Natural killer cell (primary cell): ENCODE measurements at regions not wholly inside any gene's neighbourhood (a gene's known extent, or its start where the extent isn't known, plus 50 kb on each side); places are given as distances from the start of the nearest gene placed in this dataset.

Source experiments
- ATAC-seq, 3 donors: fragments of 150-1000 bp in 2 of 3; fragments of 200-7000 bp in 1 of 3; cut with Tn5 transposase; 1 replicate in 1 of 3; 2 replicates in 2 of 3; pipeline ENCODE4 v1.10.0; 2021; ENCODE audit warnings: mild to moderate bottlenecking in 2 of 3, moderate library complexity in 2 of 3
- DNase-seq, 2 donors: peaks; one replicate each; pipeline versions ENCODE4 v3.0.0 to v3.0.0-alpha.2; 2013 to 2021; ENCODE audit warnings: mixed read lengths in 1 of 2
- H3K27ac ChIP-seq: one replicate; pipeline ENCODE4 v1.5.1; 2013; ENCODE audit warnings: mild to moderate bottlenecking, low read length
- H3K27me3 ChIP-seq: one replicate; pipeline ENCODE4 v1.6.1; 2013; ENCODE audit warnings: low read length; ENCODE audit not compliant: control insufficient read depth, insufficient read depth
- H3K36me3 ChIP-seq: one replicate; pipeline ENCODE4 v1.6.1; 2013; ENCODE audit warnings: low read length; ENCODE audit not compliant: control insufficient read depth, insufficient read depth
- H3K4me1 ChIP-seq: one replicate; pipeline ENCODE4 v1.6.1; 2013; ENCODE audit warnings: low read length; ENCODE audit not compliant: control insufficient read depth, insufficient read depth
- H3K4me3 ChIP-seq: one replicate; pipeline ENCODE4 v1.5.1; 2013; ENCODE audit warnings: low read length
- H3K9me3 ChIP-seq: one replicate; pipeline ENCODE4 v1.6.1; 2013; ENCODE audit warnings: low read length; ENCODE audit not compliant: control insufficient read depth, insufficient read depth
- H3K27ac Mint-ChIP-seq, 2 donors: one replicate each; pipeline ENCODE4 v1.8.0; 2022; ENCODE audit warnings: mild to moderate bottlenecking in 2 of 2, mixed read lengths in 2 of 2, moderate library complexity in 1 of 2
- H3K27me3 Mint-ChIP-seq, 2 donors: one replicate each; pipeline ENCODE4 v1.8.0; 2022; ENCODE audit warnings: low read depth in 2 of 2, mixed read lengths in 2 of 2
- H3K36me3 Mint-ChIP-seq: one replicate; pipeline ENCODE4 v1.8.0; 2022; ENCODE audit warnings: mixed read lengths
- H3K4me1 Mint-ChIP-seq, 2 donors: one replicate each; pipeline ENCODE4 v1.8.0; 2022; ENCODE audit warnings: mixed read lengths in 2 of 2
- H3K4me3 Mint-ChIP-seq: one replicate; pipeline ENCODE4 v1.8.0; 2022; ENCODE audit warnings: mild to moderate bottlenecking, moderate library complexity, mixed read lengths
- H3K9me3 Mint-ChIP-seq, 2 donors: one replicate each; pipeline ENCODE4 v1.8.0; 2022; ENCODE audit warnings: mixed read lengths in 2 of 2
- CTCF ChIP-seq: fragments of 200-600 bp; IDR thresholded peaks from one replicate; pipeline ENCODE4 v1.8.0; 2022; ENCODE audit warnings: antibody characterized with exemption
- WGBS: methylation state at CpG from one replicate; pipeline ENCODE4 v1.1.7; 2013; ENCODE audit warnings: missing lambda C conversion rate; ENCODE audit not compliant: insufficient coverage; 5-methylcytosine and 5-hydroxymethylcytosine counted together
- intact Hi-C: fragments of 100-400 bp; cut with micrococcal nuclease; formaldehyde crosslinking; loops from one replicate; pipeline ENCODE4 v1.14.2; 2022

- no peaks in the 10 kb centered on the region for H3K36me3 ChIP-seq
- no peak overlapping the region for H3K4me3 ChIP-seq
- Mint-ChIP-seq H3K4me1 (no peaks in the 10 kb centered on the region), H3K27me3 (no peaks in the 10 kb centered on the region), H3K27ac (no peak overlapping the region), H3K36me3 (no peaks in the 10 kb centered on the region), H3K4me3 (no peak overlapping the region), H3K9me3 (peaks cover 8% of the 10 kb centered on the region in 2 donors)
- no peak for TF ChIP-seq CTCF
- 100% methylated on average over 1 of the region's 2 CpGs for WGBS
- no peak overlapping the region for H3K27ac ChIP-seq
- no peaks in the 10 kb centered on the region for H3K27me3 ChIP-seq
- intact Hi-C loops: no loop called here
- no peaks in the 10 kb centered on the region for H3K9me3 ChIP-seq
- no peaks in the 10 kb centered on the region for H3K4me1 ChIP-seq
- no peak for DNase-seq
- no peak for ATAC-seq
Measured at GRCh38 chr1:177429234-177429633, 258.5 kb downstream of the BRINP2 start.

GRCh38 chr1:177427811-177428210 is 257.1 kb downstream of the BRINP2 start:
- no peak for DNase-seq
- Mint-ChIP-seq H3K27ac (no peak overlapping the region), H3K9me3 (peaks cover 8% of the 10 kb centered on the region in 2 donors), H3K4me3 (no peak overlapping the region), H3K27me3 (no peaks in the 10 kb centered on the region), H3K4me1 (no peaks in the 10 kb centered on the region), H3K36me3 (no peaks in the 10 kb centered on the region)
- H3K4me3 ChIP-seq: no peak overlapping the region
- H3K36me3 ChIP-seq: no peaks in the 10 kb centered on the region
- no peaks in the 10 kb centered on the region for H3K9me3 ChIP-seq
- intact Hi-C loops: no loop called here
- no peak for ATAC-seq
- no peaks in the 10 kb centered on the region for H3K4me1 ChIP-seq
- 83% methylated on average over 1 of the region's 1 CpG for WGBS
- no peak overlapping the region for H3K27ac ChIP-seq
- TF ChIP-seq CTCF: no peak
- H3K27me3 ChIP-seq: no peaks in the 10 kb centered on the region

GRCh38 chr1:177426497-177426896 is 255.7 kb downstream of the BRINP2 start:
- no peak for ATAC-seq
- WGBS: 0% methylated on average over 1 of the region's 1 CpG
- H3K4me1 ChIP-seq: no peaks in the 10 kb centered on the region
- intact Hi-C loops: no loop called here
- no peaks in the 10 kb centered on the region for H3K36me3 ChIP-seq
- no peak overlapping the region for H3K27ac ChIP-seq
- no peaks in the 10 kb centered on the region for H3K27me3 Mint-ChIP-seq
- no peak overlapping the region for H3K4me3 ChIP-seq
- no peak for DNase-seq
- no peaks in the 10 kb centered on the region for H3K9me3 ChIP-seq
- H3K27me3 ChIP-seq: no peaks in the 10 kb centered on the region
- peaks cover 10 to 12% of the 10 kb centered on the region in 2 donors for H3K9me3 Mint-ChIP-seq
- H3K36me3 Mint-ChIP-seq: no peaks in the 10 kb centered on the region
- H3K4me1 Mint-ChIP-seq: no peaks in the 10 kb centered on the region
- no peak for TF ChIP-seq CTCF
- no peak overlapping the region for H3K27ac Mint-ChIP-seq
- no peak overlapping the region for H3K4me3 Mint-ChIP-seq

GRCh38 chr1:177425199-177425598 is 254.4 kb downstream of the BRINP2 start:
- ATAC-seq (no peak), DNase-seq (no peak)
- H3K4me3 ChIP-seq: no peak overlapping the region
- H3K36me3 Mint-ChIP-seq: no peaks in the 10 kb centered on the region
- H3K9me3 Mint-ChIP-seq: peaks cover 10 to 12% of the 10 kb centered on the region in 2 donors
- H3K4me3 Mint-ChIP-seq: no peak overlapping the region
- H3K27ac Mint-ChIP-seq: no peak overlapping the region
- WGBS: no CpG with 5 or more reads among the region's 8 CpGs
- no peak for TF ChIP-seq CTCF
- H3K27me3 Mint-ChIP-seq: no peaks in the 10 kb centered on the region
- intact Hi-C loops: no loop called here
- H3K36me3 ChIP-seq: no peaks in the 10 kb centered on the region
- H3K4me1 Mint-ChIP-seq: no peaks in the 10 kb centered on the region
- no peaks in the 10 kb centered on the region for H3K9me3 ChIP-seq
- no peaks in the 10 kb centered on the region for H3K27me3 ChIP-seq
- H3K27ac ChIP-seq: no peak overlapping the region
- H3K4me1 ChIP-seq: no peaks in the 10 kb centered on the region
